ENCODE measurements at regions not wholly inside any gene's neighbourhood (a gene's known extent, or its start where the extent isn't known, plus 50 kb on each side); places are given as distances from the start of the nearest gene placed in this dataset.

GRCh38 chr1:29664711-29665110 is 428.4 kb downstream of the PTPRU start:
- no peak for DNase-seq

DNA sequence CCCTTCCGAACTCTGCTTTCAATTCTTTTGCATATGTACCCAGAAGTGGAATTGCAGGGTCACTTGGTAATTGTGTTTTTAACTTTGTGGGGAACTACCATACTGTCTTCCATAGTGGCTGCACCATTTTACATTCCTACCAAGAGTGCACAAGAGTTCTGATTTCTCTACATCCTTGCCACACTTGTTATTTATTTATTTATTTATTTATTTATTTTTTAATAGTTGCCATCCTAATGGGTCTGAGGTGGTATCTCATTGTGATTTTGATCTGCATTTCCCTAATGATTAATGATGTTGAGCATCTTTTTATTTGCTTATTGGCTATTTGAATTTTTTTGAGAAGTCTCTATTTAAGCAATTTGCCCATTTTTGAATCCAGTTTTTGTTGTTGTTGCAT is 422.4 kb downstream of the PTPRU start:
- no peak for DNase-seq

- no peak for DNase-seq
Measured at GRCh38 chr1:29657816-29658215, 421.5 kb downstream of the PTPRU start.

DNA sequence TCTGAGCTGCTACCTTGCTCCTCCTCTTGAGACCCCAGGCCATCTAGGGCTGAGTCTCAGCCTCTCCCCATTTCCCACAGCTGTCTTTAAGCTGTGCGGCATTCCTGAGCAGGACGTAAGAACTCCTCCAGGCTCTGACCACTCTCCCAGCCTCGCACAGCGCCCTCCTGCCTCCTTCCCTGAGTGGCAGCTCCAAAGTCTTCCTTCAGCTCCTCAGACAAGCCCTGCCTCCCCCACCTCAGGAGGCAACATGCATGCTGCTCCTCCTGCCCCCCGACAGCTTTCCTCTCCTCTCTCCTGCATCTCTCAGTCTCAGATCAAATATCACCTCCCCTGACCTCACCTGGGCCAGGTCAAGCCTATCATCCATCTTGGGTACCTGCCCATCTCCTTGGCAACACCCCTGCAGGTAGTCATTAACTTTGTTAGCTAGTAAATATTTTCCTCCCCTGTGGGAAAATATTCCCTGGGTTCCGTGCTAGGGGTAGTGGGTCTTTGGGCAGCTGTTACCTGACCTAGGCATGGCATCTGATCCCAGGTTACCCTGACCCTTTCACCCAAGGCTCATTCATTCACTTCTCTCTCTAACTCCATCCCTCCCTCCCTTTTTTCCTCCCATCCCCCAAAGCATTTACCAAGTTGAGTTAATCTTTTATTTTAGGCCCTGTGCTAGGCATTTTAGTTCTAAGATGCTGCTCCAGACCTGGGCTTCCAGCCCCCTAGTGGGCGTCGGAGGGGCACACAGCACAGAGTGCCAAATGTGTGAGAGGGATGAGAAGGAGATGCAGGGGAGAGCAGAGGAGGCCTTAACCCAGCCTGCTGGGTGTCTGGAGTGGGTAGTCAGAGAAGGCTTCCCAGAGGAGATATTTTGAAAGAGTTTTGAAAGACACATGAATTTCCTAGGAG is 419.9 kb downstream of the PTPRU start:
- peak in 2 of 3 experiments; percentile 57 to 75 for DNase-seq

DNA sequence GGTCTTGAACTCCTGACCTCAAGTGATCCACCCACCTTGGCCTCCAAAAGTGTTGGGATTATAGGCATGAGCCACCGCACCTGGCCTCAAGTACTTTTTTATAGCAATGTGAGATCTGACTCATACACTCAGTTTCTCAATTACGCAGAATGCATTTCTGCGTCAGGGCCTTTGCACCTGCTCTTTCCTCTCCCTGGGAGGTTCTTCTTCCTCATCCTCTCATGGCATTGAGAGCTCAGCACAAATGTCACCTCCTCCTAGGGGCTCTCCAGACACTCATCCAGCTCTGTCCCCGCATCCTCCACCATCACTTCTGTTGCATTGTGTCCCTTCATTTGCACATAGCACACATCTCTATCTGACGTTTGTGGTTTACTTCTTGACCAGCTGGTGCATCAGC is 418.8 kb downstream of the PTPRU start:
- no peak for DNase-seq

DNA sequence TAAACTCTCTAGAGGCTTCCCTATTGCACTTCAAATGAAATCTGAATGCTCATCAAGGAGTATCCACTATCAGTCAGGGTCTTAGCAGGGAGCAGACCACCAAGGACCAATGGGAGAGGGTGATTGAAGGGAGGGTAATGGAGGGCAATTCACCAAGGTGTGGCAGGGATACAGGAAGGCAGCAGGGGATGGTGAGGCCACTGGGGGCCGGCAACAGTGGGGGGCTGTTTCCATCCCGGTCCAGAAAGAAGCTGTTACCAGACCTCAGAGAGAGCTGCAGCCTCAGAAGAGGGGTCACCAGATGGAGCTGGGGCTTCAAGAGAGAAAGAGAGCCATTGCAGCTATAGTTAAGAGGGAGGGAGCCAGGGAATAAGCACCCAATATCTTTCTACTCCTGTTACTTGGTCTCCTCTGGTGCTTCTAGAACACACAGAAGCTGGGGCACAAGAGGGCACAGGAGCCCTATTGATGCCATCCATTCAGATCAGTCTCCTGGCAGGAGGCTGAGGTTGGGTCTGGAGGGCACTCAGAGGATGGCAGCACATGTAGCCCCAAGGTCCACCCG is 417.6 kb downstream of the PTPRU start:
- DNase-seq, result no peak

DNA sequence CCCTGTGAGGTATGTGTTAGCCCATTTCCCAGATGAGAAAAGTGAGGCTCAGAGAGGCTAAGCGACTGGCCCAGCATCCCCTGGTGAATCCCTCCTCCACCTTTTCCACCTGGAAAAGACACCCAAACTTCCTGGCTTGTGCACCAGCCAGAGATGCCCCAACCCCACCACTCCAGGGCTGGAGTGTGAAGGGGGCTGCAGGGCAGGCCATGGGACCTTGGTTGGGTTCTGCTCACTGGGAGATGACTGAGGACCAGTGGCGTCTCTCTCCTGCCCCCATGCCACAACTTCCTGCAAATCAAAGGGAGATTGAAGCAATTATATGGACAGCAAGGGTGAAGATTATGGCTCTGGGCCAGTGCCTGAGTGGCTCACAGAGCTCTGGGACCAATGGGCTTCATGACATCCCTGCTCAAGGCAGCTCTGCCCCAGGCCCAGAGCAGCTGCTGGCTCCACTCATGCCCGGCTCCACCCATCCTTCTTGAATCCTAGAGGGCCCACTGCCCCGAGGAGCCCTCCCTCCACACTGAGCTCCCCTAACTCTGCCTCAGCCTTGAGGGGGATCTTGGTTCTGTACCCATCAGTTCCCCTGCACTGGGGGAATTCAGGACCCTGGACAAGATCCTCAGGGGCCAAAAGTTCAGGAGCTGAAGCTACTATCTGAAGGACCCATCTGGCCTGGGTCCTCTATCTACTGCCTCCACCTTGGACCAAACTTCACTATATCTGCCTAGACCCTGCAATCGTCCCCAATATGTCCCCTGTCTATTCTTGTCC is 416.9 kb downstream of the PTPRU start:
- no peak for DNase-seq

GRCh38 chr1:29651684-29652665 is 415.7 kb downstream of the PTPRU start:
- DNase-seq, result peak in 1 of 3 experiments; percentile 42

GRCh38 chr1:29651246-29651645 is 414.9 kb downstream of the PTPRU start:
- DNase-seq, result no peak

GRCh38 chr1:29650476-29650875 is 414.2 kb downstream of the PTPRU start:
- DNase-seq, result no peak

DNA sequence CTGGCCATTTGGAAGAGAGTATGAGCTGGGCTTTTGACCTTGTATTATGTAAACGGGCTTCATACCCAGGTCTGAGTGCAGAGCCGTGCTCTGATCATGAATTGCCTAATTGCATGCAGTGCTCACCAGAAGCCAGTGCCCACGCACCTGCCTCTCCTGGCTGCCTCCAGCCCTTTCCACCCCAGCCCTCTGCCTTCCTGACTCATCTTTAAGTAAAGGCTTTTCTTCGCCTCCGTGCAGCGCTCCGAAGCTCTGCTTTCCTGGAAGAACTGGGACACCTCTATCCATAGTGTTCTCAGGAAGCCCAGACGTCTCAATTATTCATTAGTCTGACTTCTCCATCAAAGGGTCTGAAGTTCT is 413.7 kb downstream of the PTPRU start:
- peak in 1 of 3 experiments; percentile 23 for DNase-seq

DNA sequence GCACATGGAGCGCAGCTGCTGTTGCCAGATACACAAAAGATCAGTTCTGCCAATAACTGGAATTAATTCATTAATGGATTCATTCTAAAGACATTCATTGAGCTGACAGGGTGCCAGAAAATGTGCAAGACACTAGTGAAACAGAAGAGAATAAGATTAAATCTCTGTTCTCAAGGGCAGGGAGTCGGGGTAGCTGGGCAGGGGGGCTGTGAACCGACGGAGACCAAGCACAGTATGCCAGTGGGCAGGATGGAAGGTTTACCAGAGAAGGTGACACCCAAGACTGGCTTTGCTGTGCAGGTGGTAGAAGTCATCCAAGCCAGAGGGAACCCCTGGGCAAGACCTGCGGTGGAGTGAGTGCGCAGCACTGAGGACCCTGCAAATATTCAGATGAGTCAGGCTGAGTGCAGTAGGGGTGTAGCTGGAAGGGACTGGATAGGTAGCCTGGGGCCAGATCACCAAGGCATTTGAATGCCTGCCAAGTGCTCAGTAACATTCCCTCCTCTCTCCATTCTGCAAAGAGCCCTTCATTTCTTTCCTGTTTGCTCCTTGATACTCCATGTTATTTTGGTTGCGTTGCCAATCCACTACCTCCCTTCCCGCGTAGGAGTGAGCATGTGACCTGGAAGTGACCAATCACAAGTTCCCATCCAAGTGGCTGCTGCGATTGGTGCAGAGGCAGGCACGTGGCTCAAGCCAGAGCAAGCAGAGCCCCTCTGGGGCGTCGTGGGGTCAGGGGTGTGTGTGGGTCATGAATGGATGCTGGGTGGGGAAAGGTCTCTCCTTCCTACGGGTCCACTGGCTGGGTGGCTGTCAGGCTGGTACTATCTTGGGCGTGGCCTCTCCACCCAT is 413.1 kb downstream of the PTPRU start:
- DNase-seq, result peak in 1 of 3 experiments; percentile 23

GRCh38 chr1:29648798-29649188 is 412.5 kb downstream of the PTPRU start:
- DNase-seq, result no peak

- DNase-seq, result no peak
Measured at GRCh38 chr1:29648026-29648425, 411.7 kb downstream of the PTPRU start.

DNA sequence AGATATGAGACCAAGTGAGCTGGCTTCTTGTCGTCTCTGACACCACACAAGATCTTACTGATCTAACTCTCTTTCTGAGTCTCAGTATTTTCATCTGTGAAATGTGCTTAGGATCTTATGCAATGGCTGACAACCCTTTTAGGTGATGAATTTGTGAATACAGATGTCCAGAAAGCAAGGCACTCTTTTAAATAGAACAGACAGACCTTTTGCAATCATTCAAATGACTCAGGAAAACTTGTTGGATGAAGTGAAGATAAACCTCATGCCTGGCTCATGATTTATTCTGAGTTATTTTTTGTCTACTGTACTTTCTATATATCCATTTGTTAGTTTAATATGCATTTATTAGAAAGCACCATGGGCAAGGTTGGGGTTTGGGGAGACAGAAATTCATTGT is 411.3 kb downstream of the PTPRU start:
- no peak for DNase-seq

DNA sequence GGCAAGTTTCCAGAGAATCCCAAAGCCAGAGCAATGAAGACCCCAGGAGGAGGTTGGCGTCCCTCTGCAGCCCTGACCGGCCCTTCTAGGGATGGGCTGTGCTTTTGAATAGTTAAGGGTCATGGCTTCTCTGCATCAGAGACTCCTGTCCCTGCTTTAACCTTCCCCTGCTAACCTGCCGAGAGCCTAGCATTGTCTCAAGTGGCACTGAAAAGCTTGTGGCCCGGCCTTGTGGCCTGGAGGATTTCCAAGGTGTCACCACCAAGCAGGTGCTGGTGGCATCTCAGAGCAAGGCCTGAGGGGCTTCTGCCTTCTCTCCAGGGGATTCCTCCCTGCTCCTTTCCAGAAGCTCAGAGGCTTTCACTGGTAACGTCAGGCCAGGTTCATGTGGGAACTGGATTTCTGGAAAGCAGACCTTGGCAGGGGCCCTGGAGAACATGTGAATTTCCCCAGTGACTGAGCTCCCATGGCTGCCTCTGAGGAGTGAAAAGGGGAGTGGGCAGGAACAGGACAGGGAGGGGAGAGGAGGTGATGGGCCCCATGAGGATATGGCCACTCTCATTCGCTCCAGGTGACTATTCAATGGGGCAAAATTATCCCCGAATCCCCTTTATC is 409.9 kb downstream of the PTPRU start:
- peak in 1 of 3 experiments; percentile 5 for DNase-seq

GRCh38 chr1:29645586-29645985 is 409.3 kb downstream of the PTPRU start:
- no peak for DNase-seq

- no peak for DNase-seq
Measured at GRCh38 chr1:29644812-29645211, 408.5 kb downstream of the PTPRU start.

- no peak for DNase-seq
Measured at GRCh38 chr1:29643838-29644440, 407.6 kb downstream of the PTPRU start.

DNA sequence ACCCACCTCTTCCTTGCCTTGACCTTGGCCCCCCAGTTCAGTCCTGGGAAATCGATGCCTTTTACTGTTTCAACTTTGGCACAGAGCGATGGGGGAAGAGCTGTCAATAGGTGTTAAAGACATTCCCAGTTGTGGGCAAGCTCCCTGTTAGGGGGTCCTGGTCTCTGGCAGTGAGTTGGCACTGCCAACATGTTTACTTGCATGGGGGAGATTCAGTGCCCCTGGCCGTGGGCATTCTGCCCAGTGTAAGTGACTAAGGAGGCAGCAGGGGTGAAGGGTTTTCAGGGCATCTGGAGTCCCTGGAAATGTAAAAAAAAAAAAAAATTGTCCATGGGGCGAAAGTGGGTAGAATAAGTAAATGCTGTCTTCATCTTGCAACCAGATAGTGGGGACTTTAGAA is 407.0 kb downstream of the PTPRU start:
- no peak for DNase-seq

- no peak for DNase-seq
Measured at GRCh38 chr1:29642519-29642918, 406.2 kb downstream of the PTPRU start.

All from NCI-H1417 (cell line).